Naive thymus-derived CD4-positive, alpha-beta T cell (primary cell): ENCODE measurements at regions not wholly inside any gene's neighbourhood (a gene's known extent, or its start where the extent isn't known, plus 50 kb on each side); places are given as distances from the start of the nearest gene placed in this dataset.

ENCODE experiments used
- ATAC-seq: fragments of 150-1000 bp; cut with Tn5 transposase; 2 replicates; pipeline ENCODE4 v1.10.0; 2021; ENCODE audit warnings: mild to moderate bottlenecking, moderate library complexity
- CTCF ChIA-PET: fragments of 350-600 bp; sonication (Branson Sonifier 250); formaldehyde crosslinking; loops from one replicate; lab custom pipeline; 2021; ENCODE audit warnings: antibody characterized with exemption; lab: Charles Lee
- POLR2A ChIA-PET: fragments of 350-600 bp; sonication (Branson Sonifier 250); formaldehyde crosslinking; loops from one replicate; lab custom pipeline; 2021; ENCODE audit warnings: antibody characterized with exemption, inconsistent platforms; lab: Charles Lee
- DNase-seq, 9 donors: peaks; one replicate each; pipeline versions ENCODE4 v3.0.0 to v3.0.0-alpha.2; 2020 to 2022; ENCODE audit warnings: mixed read lengths in 1 of 9
- H3K27ac ChIP-seq: one replicate; pipeline ENCODE4 v1.7.0; 2013; ENCODE audit warnings: mild to moderate bottlenecking, low read depth, low read length, moderate library complexity
- H3K27me3 ChIP-seq, 2 donors: one replicate each; pipeline ENCODE4 v1.7.0; 2013; ENCODE audit warnings: low read length in 2 of 2, mild to moderate bottlenecking in 2 of 2, moderate library complexity in 2 of 2; ENCODE audit not compliant: control insufficient read depth in 2 of 2, insufficient read depth in 2 of 2
- H3K36me3 ChIP-seq, 3 experiments: 1 replicate in 2 of 3; 2 replicates in 1 of 3; pipeline ENCODE4 v1.7.0; 2013; ENCODE audit warnings: low read length in 3 of 3, mild to moderate bottlenecking in 3 of 3, moderate library complexity in 1 of 3; ENCODE audit not compliant: insufficient read depth in 3 of 3, control insufficient read depth in 2 of 3
- H3K4me1 ChIP-seq, 2 donors: one replicate each; pipeline ENCODE4 v1.7.0; 2013; ENCODE audit warnings: low read length in 2 of 2, mild to moderate bottlenecking in 2 of 2, moderate library complexity in 1 of 2; ENCODE audit not compliant: control insufficient read depth in 2 of 2, insufficient read depth in 2 of 2
- H3K4me3 ChIP-seq: 2 replicates; pipeline ENCODE4 v1.7.0; 2013; ENCODE audit warnings: mild to moderate bottlenecking, low read length
- H3K9me3 ChIP-seq, 3 experiments: 1 replicate in 2 of 3; 2 replicates in 1 of 3; pipeline ENCODE4 v1.7.0; 2013; ENCODE audit warnings: low read length in 3 of 3; ENCODE audit not compliant: control insufficient read depth in 2 of 3
- H3K27ac Mint-ChIP-seq, 9 donors: one replicate each; pipeline ENCODE4 v1.8.0; 2020 to 2022; ENCODE audit warnings: mixed read lengths in 9 of 9, mild to moderate bottlenecking in 8 of 9, moderate library complexity in 5 of 9, inconsistent platforms in 2 of 9
- H3K27me3 Mint-ChIP-seq, 5 donors: one replicate each; pipeline ENCODE4 v1.8.0; 2021 to 2022; ENCODE audit warnings: mixed read lengths in 5 of 5, mild to moderate bottlenecking in 1 of 5
- H3K36me3 Mint-ChIP-seq, 5 donors: one replicate each; pipeline ENCODE4 v1.8.0; 2020 to 2022; ENCODE audit warnings: mixed read lengths in 5 of 5, mild to moderate bottlenecking in 3 of 5, inconsistent platforms in 1 of 5
- H3K4me1 Mint-ChIP-seq, 7 donors: one replicate each; pipeline ENCODE4 v1.8.0; 2020 to 2022; ENCODE audit warnings: mixed read lengths in 7 of 7, mild to moderate bottlenecking in 3 of 7, inconsistent platforms in 1 of 7
- H3K4me3 Mint-ChIP-seq, 10 donors: one replicate each; pipeline ENCODE4 v1.8.0; 2020 to 2022; ENCODE audit warnings: mild to moderate bottlenecking in 10 of 10, mixed read lengths in 10 of 10, moderate library complexity in 6 of 10, inconsistent platforms in 2 of 10
- H3K9me3 Mint-ChIP-seq, 11 donors: one replicate each; pipeline ENCODE4 v1.8.0; 2020 to 2022; ENCODE audit warnings: mixed read lengths in 11 of 11, mild to moderate bottlenecking in 4 of 11, inconsistent platforms in 1 of 11, moderate library complexity in 1 of 11
- intact Hi-C, 2 donors: fragments of 100-400 bp; cut with micrococcal nuclease; formaldehyde crosslinking; loops; one replicate each; pipeline ENCODE4 v1.15.1; 2023

DNA sequence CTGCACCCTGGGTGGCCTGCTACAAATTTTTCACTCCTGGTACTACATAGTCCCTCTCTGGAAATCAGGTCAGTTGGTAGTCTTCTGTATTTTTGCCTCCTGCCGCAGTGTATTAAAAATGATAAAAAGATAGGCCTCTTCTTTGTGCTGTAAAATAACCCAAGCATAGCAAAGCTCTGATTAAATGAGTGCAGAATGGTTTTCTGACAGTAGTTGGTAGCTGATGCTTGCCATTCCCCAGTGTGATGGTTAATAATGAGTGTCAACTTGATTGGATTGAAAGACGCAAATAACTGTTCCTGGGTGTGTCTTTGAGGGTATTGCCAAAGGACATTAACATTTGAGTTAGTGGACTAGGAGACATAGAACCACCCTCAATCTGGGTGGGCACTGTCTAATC, 264.4 kb upstream of the ZNF717 start:
- H3K9me3 Mint-ChIP-seq = peaks cover 0 to 12% (median 4%) of the 10 kb centered on the region in 11 donors
- H3K4me1 Mint-ChIP-seq = no peaks in the 10 kb centered on the region
- H3K9me3 ChIP-seq = no peaks in the 10 kb centered on the region
- intact Hi-C loops = no loop called here
- ATAC-seq (no peak), DNase-seq (no peak)
- H3K4me1 ChIP-seq = no peaks in the 10 kb centered on the region
- no peak overlapping the region for H3K4me3 Mint-ChIP-seq
- CTCF ChIA-PET = no interaction called here
- no peaks in the 10 kb centered on the region for H3K36me3 Mint-ChIP-seq
- no peaks in the 10 kb centered on the region for H3K27me3 ChIP-seq
- no peak overlapping the region for H3K27ac Mint-ChIP-seq
- POLR2A ChIA-PET = no interaction called here
- H3K27me3 Mint-ChIP-seq = no peaks in the 10 kb centered on the region
- H3K4me3 ChIP-seq = no peak overlapping the region
- H3K36me3 ChIP-seq = no peaks in the 10 kb centered on the region
- H3K27ac ChIP-seq = no peak overlapping the region

DNA sequence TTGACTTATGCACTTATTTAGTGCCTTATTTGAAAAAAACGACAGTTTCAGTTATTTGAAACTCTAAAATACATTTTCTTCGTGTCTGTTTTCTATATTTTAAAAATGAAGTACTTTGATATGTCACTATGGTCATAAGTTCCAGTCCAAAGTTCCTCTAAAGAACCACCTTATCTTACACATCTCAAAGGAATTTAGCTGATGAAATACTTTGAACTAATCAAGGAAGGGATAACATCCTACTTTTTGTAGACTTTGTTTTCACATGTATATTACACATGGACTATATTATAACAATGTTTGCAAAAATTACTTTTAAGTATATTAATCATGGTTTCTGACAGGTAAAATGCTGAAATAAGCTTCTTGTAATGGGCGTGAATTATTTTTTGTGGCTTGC, 265.8 kb upstream of the ZNF717 start:
- Mint-ChIP-seq H3K27ac (no peak overlapping the region), H3K27me3 (no peaks in the 10 kb centered on the region), H3K4me1 (no peaks in the 10 kb centered on the region), H3K9me3 (peaks cover 0 to 15% (median 1%) of the 10 kb centered on the region in 11 donors), H3K36me3 (no peaks in the 10 kb centered on the region), H3K4me3 (no peak overlapping the region)
- ChIA-PET POLR2A (no interaction called here), CTCF (no interaction called here)
- Histone ChIP-seq H3K4me1 (no peaks in the 10 kb centered on the region), H3K27ac (no peak overlapping the region), H3K4me3 (no peak overlapping the region), H3K36me3 (no peaks in the 10 kb centered on the region), H3K27me3 (no peaks in the 10 kb centered on the region), H3K9me3 (no peaks in the 10 kb centered on the region)
- intact Hi-C loops = no loop called here
- DNase-seq = no peak
- no peak for ATAC-seq

DNA sequence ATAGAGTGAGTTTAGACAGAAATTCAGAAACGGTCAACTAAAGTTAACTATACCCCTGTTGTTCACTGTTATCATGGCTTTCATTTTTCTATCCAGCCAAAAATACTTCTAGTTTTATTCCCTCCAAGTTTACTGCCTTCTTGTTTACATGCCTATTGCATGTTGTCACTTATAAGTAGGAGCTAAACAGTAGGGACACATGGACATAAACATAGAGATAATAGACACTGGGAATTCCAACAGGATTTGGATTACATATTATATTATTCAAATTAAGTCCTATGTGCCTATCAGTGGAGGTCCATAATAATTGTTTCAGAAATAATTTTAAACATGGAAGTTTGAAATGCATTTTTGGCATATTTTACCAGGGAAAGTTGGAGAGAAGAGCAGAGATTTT, 269.1 kb upstream of the ZNF717 start:
- no peak for DNase-seq
- H3K4me3 ChIP-seq = no peak overlapping the region
- H3K4me1 ChIP-seq = no peaks in the 10 kb centered on the region
- H3K36me3 ChIP-seq = no peaks in the 10 kb centered on the region
- no peaks in the 10 kb centered on the region for H3K36me3 Mint-ChIP-seq
- H3K27ac Mint-ChIP-seq = no peak overlapping the region
- H3K9me3 ChIP-seq = no peaks in the 10 kb centered on the region
- H3K27me3 Mint-ChIP-seq = no peaks in the 10 kb centered on the region
- intact Hi-C loops = no loop called here
- ChIA-PET POLR2A (no interaction called here), CTCF (no interaction called here)
- no peak for ATAC-seq
- no peaks in the 10 kb centered on the region for H3K27me3 ChIP-seq
- H3K4me3 Mint-ChIP-seq = no peak overlapping the region
- no peak overlapping the region for H3K27ac ChIP-seq
- no peaks in the 10 kb centered on the region for H3K4me1 Mint-ChIP-seq
- H3K9me3 Mint-ChIP-seq = peaks cover 0 to 15% (median 3%) of the 10 kb centered on the region in 11 donors

- Histone ChIP-seq H3K4me1 (no peaks in the 10 kb centered on the region), H3K4me3 (no peak overlapping the region), H3K27ac (no peak overlapping the region), H3K36me3 (no peaks in the 10 kb centered on the region), H3K27me3 (no peaks in the 10 kb centered on the region), H3K9me3 (no peaks in the 10 kb centered on the region)
- POLR2A ChIA-PET = no interaction called here
- intact Hi-C loops = no loop called here
- CTCF ChIA-PET = no interaction called here
- Mint-ChIP-seq H3K4me1 (no peaks in the 10 kb centered on the region), H3K27me3 (no peaks in the 10 kb centered on the region), H3K9me3 (peaks cover 0 to 6% (median 0%) of the 10 kb centered on the region in 11 donors), H3K36me3 (no peaks in the 10 kb centered on the region), H3K4me3 (no peak overlapping the region), H3K27ac (no peak overlapping the region)
- DNase-seq (no peak), ATAC-seq (no peak)
Measured at GRCh38 chr3:76061654-76062053, 276.3 kb upstream of the ZNF717 start.

GRCh38 chr3:76063019-76063418, 277.7 kb upstream of the ZNF717 start:
- no peaks in the 10 kb centered on the region for H3K36me3 ChIP-seq
- no peak for DNase-seq

GRCh38 chr3:76063811-76064210, 278.5 kb upstream of the ZNF717 start:
- H3K4me1 ChIP-seq = no peaks in the 10 kb centered on the region
- Mint-ChIP-seq H3K36me3 (no peaks in the 10 kb centered on the region), H3K4me1 (no peaks in the 10 kb centered on the region), H3K9me3 (peaks cover 0 to 9% (median 5%) of the 10 kb centered on the region in 11 donors), H3K27me3 (no peaks in the 10 kb centered on the region), H3K4me3 (no peak overlapping the region), H3K27ac (no peak overlapping the region)
- no peaks in the 10 kb centered on the region for H3K36me3 ChIP-seq
- intact Hi-C loops = no loop called here
- H3K9me3 ChIP-seq = no peaks in the 10 kb centered on the region
- no peak overlapping the region for H3K27ac ChIP-seq
- no peak overlapping the region for H3K4me3 ChIP-seq
- DNase-seq = no peak
- POLR2A ChIA-PET = no interaction called here
- ATAC-seq = no peak
- H3K27me3 ChIP-seq = no peaks in the 10 kb centered on the region
- CTCF ChIA-PET = no interaction called here

More at GRCh38 chr3:76063019-76063418, 277.7 kb upstream of the ZNF717 start:
- H3K27ac Mint-ChIP-seq = no peak overlapping the region
- Histone ChIP-seq H3K4me1 (no peaks in the 10 kb centered on the region), H3K27ac (no peak overlapping the region), H3K4me3 (no peak overlapping the region), H3K9me3 (no peaks in the 10 kb centered on the region), H3K27me3 (no peaks in the 10 kb centered on the region)
- H3K27me3 Mint-ChIP-seq = no peaks in the 10 kb centered on the region
- H3K9me3 Mint-ChIP-seq = peaks cover 0 to 6% (median 4%) of the 10 kb centered on the region in 11 donors
- POLR2A ChIA-PET = no interaction called here
- no peak overlapping the region for H3K4me3 Mint-ChIP-seq
- H3K36me3 Mint-ChIP-seq = no peaks in the 10 kb centered on the region
- no peak for ATAC-seq
- intact Hi-C loops = no loop called here
- CTCF ChIA-PET = no interaction called here
- H3K4me1 Mint-ChIP-seq = no peaks in the 10 kb centered on the region

- ATAC-seq (no peak), DNase-seq (no peak)
- Histone ChIP-seq H3K36me3 (no peaks in the 10 kb centered on the region), H3K9me3 (no peaks in the 10 kb centered on the region), H3K4me1 (no peaks in the 10 kb centered on the region), H3K27ac (no peak overlapping the region), H3K27me3 (no peaks in the 10 kb centered on the region), H3K4me3 (no peak overlapping the region)
- no peaks in the 10 kb centered on the region for H3K4me1 Mint-ChIP-seq
- H3K27ac Mint-ChIP-seq = no peak overlapping the region
- H3K27me3 Mint-ChIP-seq = no peaks in the 10 kb centered on the region
- intact Hi-C loops = no loop called here
- no peaks in the 10 kb centered on the region for H3K36me3 Mint-ChIP-seq
- POLR2A ChIA-PET = no interaction called here
- CTCF ChIA-PET = no interaction called here
- H3K4me3 Mint-ChIP-seq = no peak overlapping the region
- peaks cover 0 to 19% (median 8%) of the 10 kb centered on the region in 11 donors for H3K9me3 Mint-ChIP-seq
Measured at GRCh38 chr3:76065964-76066363, 280.6 kb upstream of the ZNF717 start.
